A673 (cell line): ENCODE measurements at regions not wholly inside any gene's neighbourhood (a gene's known extent, or its start where the extent isn't known, plus 50 kb on each side); places are given as distances from the start of the nearest gene placed in this dataset.

Source experiments
- EZH2 ChIP-seq: fragments of 200-600 bp; sonication (generic); IDR thresholded peaks from 2 replicates; pipeline ENCODE4 v1.6.1; 2017; ENCODE audit warnings: borderline replicate concordance, low read depth, mild to moderate bottlenecking, mixed read lengths, antibody characterized with exemption, low read length; ENCODE audit not compliant: poor library complexity, severe bottlenecking
- TF ChIP-seq, protein P1 (sequence below): fragments of 300-800, 200-600 bp; sonication (generic); conservative IDR thresholded peaks from 2 replicates; pipeline ENCODE4 v1.5.1; 2017; ENCODE audit warnings: low read depth, mild to moderate bottlenecking, antibody characterized with exemption, low read length, moderate library complexity, mixed read lengths

- TF ChIP-seq, protein P1, sequence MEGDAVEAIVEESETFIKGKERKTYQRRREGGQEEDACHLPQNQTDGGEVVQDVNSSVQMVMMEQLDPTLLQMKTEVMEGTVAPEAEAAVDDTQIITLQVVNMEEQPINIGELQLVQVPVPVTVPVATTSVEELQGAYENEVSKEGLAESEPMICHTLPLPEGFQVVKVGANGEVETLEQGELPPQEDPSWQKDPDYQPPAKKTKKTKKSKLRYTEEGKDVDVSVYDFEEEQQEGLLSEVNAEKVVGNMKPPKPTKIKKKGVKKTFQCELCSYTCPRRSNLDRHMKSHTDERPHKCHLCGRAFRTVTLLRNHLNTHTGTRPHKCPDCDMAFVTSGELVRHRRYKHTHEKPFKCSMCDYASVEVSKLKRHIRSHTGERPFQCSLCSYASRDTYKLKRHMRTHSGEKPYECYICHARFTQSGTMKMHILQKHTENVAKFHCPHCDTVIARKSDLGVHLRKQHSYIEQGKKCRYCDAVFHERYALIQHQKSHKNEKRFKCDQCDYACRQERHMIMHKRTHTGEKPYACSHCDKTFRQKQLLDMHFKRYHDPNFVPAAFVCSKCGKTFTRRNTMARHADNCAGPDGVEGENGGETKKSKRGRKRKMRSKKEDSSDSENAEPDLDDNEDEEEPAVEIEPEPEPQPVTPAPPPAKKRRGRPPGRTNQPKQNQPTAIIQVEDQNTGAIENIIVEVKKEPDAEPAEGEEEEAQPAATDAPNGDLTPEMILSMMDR = no peak
- no peak for TF ChIP-seq EZH2
Observed at GRCh38 chr15:22232675-22233074, 152.3 kb downstream of the OR4M2 start.
